ENCODE measurements at regions not wholly inside any gene's neighbourhood (a gene's known extent, or its start where the extent isn't known, plus 50 kb on each side); places are given as distances from the start of the nearest gene placed in this dataset.

DNA sequence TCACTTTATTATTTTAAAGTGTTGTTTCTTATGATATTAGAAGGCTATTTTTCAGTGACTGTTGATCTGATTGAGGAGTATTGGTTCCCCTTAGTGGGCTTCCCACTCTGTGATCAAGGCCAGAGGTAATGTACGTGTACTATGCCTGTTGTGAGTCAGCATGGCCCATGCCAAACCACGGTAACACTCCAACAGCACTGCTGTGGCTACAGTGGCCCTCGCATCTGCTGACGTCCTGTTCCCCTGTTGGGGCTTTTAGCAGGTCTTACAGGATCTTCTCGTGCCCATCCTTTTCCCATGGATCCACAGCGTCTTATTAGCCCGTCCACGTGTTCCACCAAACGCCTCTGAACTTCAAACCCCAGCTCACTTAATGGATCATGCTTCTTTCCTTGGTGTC is 964.6 kb upstream of the CELF2 start:
- Histone ChIP-seq H2AFZ (ENCODE audit: control insufficient read depth, low read length) (no peak overlapping the region), H3K36me3 (ENCODE audit: control insufficient read depth in 2 of 2, extremely low read depth in 1 of 2, insufficient read depth in 2 of 2, low read length in 2 of 2) (no peaks in the 10 kb centered on the region), H4K20me1 (ENCODE audit: control insufficient read depth, extremely low read depth, insufficient read depth, low read length) (no peaks in the 10 kb centered on the region), H3K4me1 (ENCODE audit: control insufficient read depth, extremely low read depth, insufficient read depth, low read length) (no peaks in the 10 kb centered on the region), H3K9me3 (ENCODE audit: control insufficient read depth, low read depth, low read length) (no peaks in the 10 kb centered on the region), H3K4me3 (ENCODE audit: control insufficient read depth in 2 of 3, extremely low read depth in 1 of 3, insufficient read depth in 2 of 3, low read depth in 1 of 3, low read length in 3 of 3) (no peak overlapping the region), H3K27me3 (ENCODE audit: control insufficient read depth, extremely low read depth, insufficient read depth, low read length) (no peaks in the 10 kb centered on the region), H3K9me1 (ENCODE audit: control insufficient read depth, extremely low read depth, insufficient read depth, low read length) (no peaks in the 10 kb centered on the region), H3K9ac (ENCODE audit: control insufficient read depth, extremely low read depth, insufficient read depth, low read length) (no peak overlapping the region), H3K4me2 (ENCODE audit: control insufficient read depth, extremely low read depth, insufficient read depth, low read depth, low read length) (no peak overlapping the region), H3K27ac (ENCODE audit: control insufficient read depth, insufficient read depth, low read length) (no peak overlapping the region), H3K79me2 (ENCODE audit: control insufficient read depth, insufficient read depth, low read length) (no peaks in the 10 kb centered on the region)
- no peak for DNase-seq (ENCODE audit: low read depth, low spot score)
- dilution Hi-C loops (cut with MboI; ENCODE audit: extremely low pct_ligation_motif_present, low sequenced_read_pairs): no loop called here
- FAIRE-seq: no peak
- no peak for TF ChIP-seq EZH2 (IDR thresholded peaks at IDR 0.05; ENCODE audit: low read length)
- TF ChIP-seq, protein P1, sequence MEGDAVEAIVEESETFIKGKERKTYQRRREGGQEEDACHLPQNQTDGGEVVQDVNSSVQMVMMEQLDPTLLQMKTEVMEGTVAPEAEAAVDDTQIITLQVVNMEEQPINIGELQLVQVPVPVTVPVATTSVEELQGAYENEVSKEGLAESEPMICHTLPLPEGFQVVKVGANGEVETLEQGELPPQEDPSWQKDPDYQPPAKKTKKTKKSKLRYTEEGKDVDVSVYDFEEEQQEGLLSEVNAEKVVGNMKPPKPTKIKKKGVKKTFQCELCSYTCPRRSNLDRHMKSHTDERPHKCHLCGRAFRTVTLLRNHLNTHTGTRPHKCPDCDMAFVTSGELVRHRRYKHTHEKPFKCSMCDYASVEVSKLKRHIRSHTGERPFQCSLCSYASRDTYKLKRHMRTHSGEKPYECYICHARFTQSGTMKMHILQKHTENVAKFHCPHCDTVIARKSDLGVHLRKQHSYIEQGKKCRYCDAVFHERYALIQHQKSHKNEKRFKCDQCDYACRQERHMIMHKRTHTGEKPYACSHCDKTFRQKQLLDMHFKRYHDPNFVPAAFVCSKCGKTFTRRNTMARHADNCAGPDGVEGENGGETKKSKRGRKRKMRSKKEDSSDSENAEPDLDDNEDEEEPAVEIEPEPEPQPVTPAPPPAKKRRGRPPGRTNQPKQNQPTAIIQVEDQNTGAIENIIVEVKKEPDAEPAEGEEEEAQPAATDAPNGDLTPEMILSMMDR (optimal IDR thresholded peaks at IDR 0.05 in 1 of 3, IDR thresholded peaks at IDR 0.05 in 1 of 3, conservative IDR thresholded peaks at IDR 0.05 in 1 of 3; ENCODE audit: extremely low read depth in 1 of 3, insufficient read depth in 2 of 3, low read length in 3 of 3): no peak

DNA sequence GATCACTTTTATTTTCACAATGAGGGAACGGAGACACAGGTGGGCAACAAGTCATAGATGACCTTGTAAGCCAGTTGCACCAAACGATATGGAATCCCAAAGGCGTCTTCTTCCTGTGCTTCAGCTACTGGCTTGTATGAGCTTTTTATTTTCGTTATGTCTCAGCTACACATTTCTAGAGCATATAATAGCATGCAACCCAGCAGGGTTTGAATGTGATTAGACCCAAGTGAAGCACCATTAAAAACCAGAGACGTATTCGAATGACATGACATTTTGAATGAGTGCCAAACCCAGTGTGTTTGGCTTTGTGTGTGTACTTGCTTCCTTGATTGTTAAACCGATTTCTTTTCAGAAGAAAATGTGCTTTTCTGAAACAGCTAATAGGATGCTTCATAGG is 963.2 kb upstream of the CELF2 start:
- no peaks in the 10 kb centered on the region for H3K9me1 ChIP-seq (ENCODE audit: control insufficient read depth, extremely low read depth, insufficient read depth, low read length)
- no peaks in the 10 kb centered on the region for H3K4me1 ChIP-seq (ENCODE audit: control insufficient read depth, extremely low read depth, insufficient read depth, low read length)
- no peak overlapping the region for H2AFZ ChIP-seq (ENCODE audit: control insufficient read depth, low read length)
- no peaks in the 10 kb centered on the region for H3K36me3 ChIP-seq (ENCODE audit: control insufficient read depth in 2 of 2, extremely low read depth in 1 of 2, insufficient read depth in 2 of 2, low read length in 2 of 2)
- dilution Hi-C loops (cut with MboI; ENCODE audit: extremely low pct_ligation_motif_present, low sequenced_read_pairs): no loop called here
- TF ChIP-seq, protein P1 (optimal IDR thresholded peaks at IDR 0.05 in 1 of 3, IDR thresholded peaks at IDR 0.05 in 1 of 3, conservative IDR thresholded peaks at IDR 0.05 in 1 of 3; ENCODE audit: extremely low read depth in 1 of 3, insufficient read depth in 2 of 3, low read length in 3 of 3): no peak
- TF ChIP-seq EZH2 (IDR thresholded peaks at IDR 0.05; ENCODE audit: low read length): no peak
- DNase-seq (ENCODE audit: low read depth, low spot score): no peak
- no peaks in the 10 kb centered on the region for H3K27me3 ChIP-seq (ENCODE audit: control insufficient read depth, extremely low read depth, insufficient read depth, low read length)
- no peaks in the 10 kb centered on the region for H4K20me1 ChIP-seq (ENCODE audit: control insufficient read depth, extremely low read depth, insufficient read depth, low read length)
- H3K4me2 ChIP-seq (ENCODE audit: control insufficient read depth, extremely low read depth, insufficient read depth, low read depth, low read length): no peak overlapping the region
- no peak for FAIRE-seq
- H3K4me3 ChIP-seq (ENCODE audit: control insufficient read depth in 2 of 3, extremely low read depth in 1 of 3, insufficient read depth in 2 of 3, low read depth in 1 of 3, low read length in 3 of 3): no peak overlapping the region
- H3K27ac ChIP-seq (ENCODE audit: control insufficient read depth, insufficient read depth, low read length): no peak overlapping the region
- H3K9me3 ChIP-seq (ENCODE audit: control insufficient read depth, low read depth, low read length): no peaks in the 10 kb centered on the region
- no peak overlapping the region for H3K9ac ChIP-seq (ENCODE audit: control insufficient read depth, extremely low read depth, insufficient read depth, low read length)
- H3K79me2 ChIP-seq (ENCODE audit: control insufficient read depth, insufficient read depth, low read length): no peaks in the 10 kb centered on the region
